Right lobe of liver (tissue), 6 donors: ENCODE measurements at regions not wholly inside any gene's neighbourhood (a gene's known extent, or its start where the extent isn't known, plus 50 kb on each side); places are given as distances from the start of the nearest gene placed in this dataset.

Source experiments
- ATAC-seq, 4 donors: fragments of 200-7000 bp; cut with Tn5 transposase; one replicate each; pipeline ENCODE4 v1.9.1; 2020; ENCODE audit warnings: mild to moderate bottlenecking in 4 of 4, moderate library complexity in 4 of 4
- DNase-seq, 3 donors: peaks; one replicate each; pipeline ENCODE4 v3.0.0-alpha.2; 2020
- H3K27ac ChIP-seq, 3 donors: fragments of 200-600 bp; one replicate each; pipeline ENCODE4 v1.8.0; 2022
- H3K27me3 ChIP-seq, 2 donors: fragments of 200-600 bp; one replicate each; pipeline ENCODE4 v1.8.0; 2022
- H3K36me3 ChIP-seq, 4 donors: fragments of 200-600 bp; sonication (generic) in 1 of 4; one replicate each; pipeline versions ENCODE4 v1.5.1 to v1.8.0; 2017 to 2022; ENCODE audit warnings: control low read depth in 1 of 4
- H3K4me1 ChIP-seq, 4 donors: fragments of 200-600 bp; sonication (generic) in 1 of 4; one replicate each; pipeline versions ENCODE4 v1.5.1 to v1.8.0; 2017 to 2022; ENCODE audit warnings: control low read depth in 1 of 4
- H3K4me3 ChIP-seq, 3 donors: fragments of 200-600 bp; one replicate each; pipeline ENCODE4 v1.8.0; 2022
- H3K9me3 ChIP-seq, 4 donors: fragments of 200-600 bp; sonication (generic) in 1 of 4; one replicate each; pipeline versions ENCODE4 v1.5.1 to v1.8.0; 2017 to 2022; ENCODE audit warnings: control low read depth in 1 of 4
- CTCF ChIP-seq, 4 donors: fragments of 200-600 bp in 3 of 4; fragments of 450-650 bp in 1 of 4; IDR thresholded peaks; one replicate each; pipeline versions ENCODE4 v1.5.1 to v1.8.0; 2016 to 2022; ENCODE audit warnings: antibody characterized with exemption in 4 of 4, mild to moderate bottlenecking in 2 of 4
- POLR2A ChIP-seq: fragments of 450-650 bp; IDR thresholded peaks from one replicate; pipeline ENCODE4 v1.6.1; 2017; ENCODE audit warnings: antibody characterized with exemption, mild to moderate bottlenecking
- WGBS: methylation state at CpG from one replicate; pipeline ENCODE4 v1.1.6; 2018; ENCODE audit warnings: low coverage, low lambda C conversion rate; ENCODE audit not compliant: insufficient coverage; ENCODE audit errors: missing lambda C conversion rate; 5-methylcytosine and 5-hydroxymethylcytosine counted together
- intact Hi-C, 2 donors: fragments of 100-400 bp; cut with DNase I; formaldehyde crosslinking; loops; one replicate each; pipeline versions ENCODE4 v1.11.2 to v1.14.1; 2022
- donor health status: DM: no; HTN: yes; CAD: no.
- donor health status: DM: no; HTN: no; CAD: no.
- donor health status: DM: no; HTN: no; CAD: no.
- donor health status: DM: no; HTN: yes; CAD: no.
- donor health status: DM: no; HTN: yes; CAD: no.

- no peak for DNase-seq
- no peak overlapping the region for H3K4me3 ChIP-seq
- TF ChIP-seq CTCF (IDR thresholded peaks at IDR 0.05), result no peak
- no peak for TF ChIP-seq POLR2A
- intact Hi-C loops, result no loop called here
- WGBS, result 36% methylated on average over 4 of the region's 8 CpGs
- H3K9me3 ChIP-seq, result no peaks in the 10 kb centered on the region
- H3K4me1 ChIP-seq, result no peaks in the 10 kb centered on the region
- no peaks in the 10 kb centered on the region for H3K36me3 ChIP-seq
- ATAC-seq, result peak in 1 of 4 donors; percentile 6
- no peaks in the 10 kb centered on the region for H3K27me3 ChIP-seq
- no peak overlapping the region for H3K27ac ChIP-seq
Measured at GRCh38 chrX:40263014-40263560, 165.3 kb upstream of the BCOR start.

- no peak overlapping the region for H3K27ac ChIP-seq
- peak; percentile 3 to 42 (median 28) for ATAC-seq
- no peaks in the 10 kb centered on the region for H3K27me3 ChIP-seq
- no peaks in the 10 kb centered on the region for H3K9me3 ChIP-seq
- no peak overlapping the region for H3K4me3 ChIP-seq
- TF ChIP-seq CTCF (IDR thresholded peaks at IDR 0.05), result no peak
- intact Hi-C loops, result no loop called here
- 51% methylated on average over 7 of the region's 13 CpGs for WGBS
- no peaks in the 10 kb centered on the region for H3K36me3 ChIP-seq
- DNase-seq, result peak in 1 of 3 donors; percentile 29
- no peaks in the 10 kb centered on the region for H3K4me1 ChIP-seq
Measured at GRCh38 chrX:40262157-40263013, 164.6 kb upstream of the BCOR start.

GRCh38 chrX:40261833-40262156, 164.0 kb upstream of the BCOR start:
- intact Hi-C loops, result no loop called here
- no peak overlapping the region for H3K27ac ChIP-seq
- no peaks in the 10 kb centered on the region for H3K27me3 ChIP-seq
- no peaks in the 10 kb centered on the region for H3K4me1 ChIP-seq
- ATAC-seq (peak in 1 of 4 donors; percentile 7), DNase-seq (no peak)
- H3K36me3 ChIP-seq, result no peaks in the 10 kb centered on the region
- H3K9me3 ChIP-seq, result no peaks in the 10 kb centered on the region
- no peak for TF ChIP-seq POLR2A
- no peak for TF ChIP-seq CTCF (IDR thresholded peaks at IDR 0.05)
- 78% methylated on average over 3 of the region's 7 CpGs for WGBS
- H3K4me3 ChIP-seq, result no peak overlapping the region

GRCh38 chrX:40260146-40260747, 162.5 kb upstream of the BCOR start:
- Histone ChIP-seq H3K27ac (no peak overlapping the region), H3K36me3 (no peaks in the 10 kb centered on the region), H3K27me3 (no peaks in the 10 kb centered on the region), H3K9me3 (no peaks in the 10 kb centered on the region), H3K4me3 (no peak overlapping the region), H3K4me1 (no peaks in the 10 kb centered on the region)
- intact Hi-C loops, result no loop called here
- WGBS, result 63% methylated on average over 3 of the region's 14 CpGs
- TF ChIP-seq POLR2A (no peak), CTCF (IDR thresholded peaks at IDR 0.05) (no peak)
- DNase-seq (no peak), ATAC-seq (no peak)
